ENCODE measurements at regions not wholly inside any gene's neighbourhood (a gene's known extent, or its start where the extent isn't known, plus 50 kb on each side); places are given as distances from the start of the nearest gene placed in this dataset.

DNA sequence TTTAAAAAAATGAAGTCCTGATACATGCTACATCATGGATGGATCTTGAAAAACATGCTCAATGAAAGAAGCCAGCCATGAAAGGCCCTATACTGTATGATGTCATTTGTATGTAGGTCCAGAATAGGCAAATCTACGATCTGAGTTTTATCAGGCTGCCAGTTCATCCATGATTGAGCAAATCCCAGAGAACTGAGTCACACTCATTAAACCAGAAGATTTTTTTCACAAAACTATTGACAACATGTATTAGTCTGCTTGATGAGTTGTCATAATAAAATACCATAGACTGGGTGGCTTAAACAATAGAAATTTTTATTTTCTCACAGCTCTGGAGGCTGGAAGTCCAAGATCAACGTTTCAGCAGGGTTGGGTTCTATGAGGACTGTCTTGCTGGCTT is 130.7 kb downstream of the MREG start:
- TF ChIP-seq EZH2 (IDR thresholded peaks at IDR 0.05; ENCODE audit: borderline replicate concordance, low read depth, low read length) (no peak), KAT2B (IDR thresholded peaks at IDR 0.05; ENCODE audit: low read depth, low read length) (no peak), CEBPB (tag; IDR thresholded peaks at IDR 0.05) (no peak), ZKSCAN1 (IDR thresholded peaks at IDR 0.05; ENCODE audit: low read depth, low read length) (no peak), TRIM28 (IDR thresholded peaks at IDR 0.05) (no peak), NFXL1 (CRISPR knock-in tag; IDR thresholded peaks at IDR 0.05) (no peak), KAT8 (IDR thresholded peaks at IDR 0.05; ENCODE audit: low read depth) (no peak), POLR2A (conservative IDR thresholded peaks at IDR 0.05) (no peak)
- TF ChIP-seq, protein P1, sequence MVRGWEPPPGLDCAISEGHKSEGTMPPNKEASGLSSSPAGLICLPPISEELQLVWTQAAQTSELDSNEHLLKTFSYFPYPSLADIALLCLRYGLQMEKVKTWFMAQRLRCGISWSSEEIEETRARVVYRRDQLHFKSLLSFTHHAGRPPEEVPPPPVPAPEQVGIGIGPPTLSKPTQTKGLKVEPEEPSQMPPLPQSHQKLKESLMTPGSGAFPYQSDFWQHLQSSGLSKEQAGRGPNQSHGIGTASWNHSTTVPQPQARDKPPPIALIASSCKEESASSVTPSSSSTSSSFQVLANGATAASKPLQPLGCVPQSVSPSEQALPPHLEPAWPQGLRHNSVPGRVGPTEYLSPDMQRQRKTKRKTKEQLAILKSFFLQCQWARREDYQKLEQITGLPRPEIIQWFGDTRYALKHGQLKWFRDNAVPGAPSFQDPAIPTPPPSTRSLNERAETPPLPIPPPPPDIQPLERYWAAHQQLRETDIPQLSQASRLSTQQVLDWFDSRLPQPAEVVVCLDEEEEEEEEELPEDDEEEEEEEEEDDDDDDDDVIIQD (CRISPR knock-in tag; IDR thresholded peaks at IDR 0.05) = no peak
